NCI-H526 treated with DMSO at 0.1 percent for 48 hours (cell line): ENCODE measurements at regions not wholly inside any gene's neighbourhood (a gene's known extent, or its start where the extent isn't known, plus 50 kb on each side); places are given as distances from the start of the nearest gene placed in this dataset.
"Not testable (repeated sequence)": the region's sequence is repeated elsewhere in the genome, so short reads cannot be mapped to it uniquely, and the experiment has no call there.

ENCODE experiments used
- DNase-seq: peaks from one replicate; lab custom pipeline; 2025; lab: John Stamatoyannopoulos, UW

- DNase-seq, result no peak
Observed at GRCh38 chr17:54353789-54354525, 531.2 kb downstream of the KIF2B start.

GRCh38 chr17:54361073-54361472 is 538.3 kb downstream of the KIF2B start:
- not testable (repeated sequence) for DNase-seq

- no peak for DNase-seq
Observed at GRCh38 chr17:54368906-54369305, 531.7 kb upstream of the TOM1L1 start.

- DNase-seq, result no peak
Observed at GRCh38 chr17:54372069-54372749, 528.4 kb upstream of the TOM1L1 start.

GRCh38 chr17:54373970-54374369 is 526.7 kb upstream of the TOM1L1 start:
- no peak for DNase-seq

- not testable (repeated sequence) for DNase-seq
Observed at GRCh38 chr17:54376409-54376808, 524.2 kb upstream of the TOM1L1 start.

GRCh38 chr17:54381482-54381881 is 519.2 kb upstream of the TOM1L1 start:
- no peak for DNase-seq

- DNase-seq, result no peak
Observed at GRCh38 chr17:54404259-54404658, 496.4 kb upstream of the TOM1L1 start.

- no peak for DNase-seq
Observed at GRCh38 chr17:54405826-54406225, 494.8 kb upstream of the TOM1L1 start.

GRCh38 chr17:54408731-54409130 is 491.9 kb upstream of the TOM1L1 start:
- no peak for DNase-seq

GRCh38 chr17:54418467-54418866 is 482.2 kb upstream of the TOM1L1 start:
- no peak for DNase-seq

- DNase-seq, result no peak
Observed at GRCh38 chr17:54425671-54426070, 475.0 kb upstream of the TOM1L1 start.

GRCh38 chr17:54426296-54426886 is 474.3 kb upstream of the TOM1L1 start:
- no peak for DNase-seq

- no peak for DNase-seq
Observed at GRCh38 chr17:54435966-54436365, 464.7 kb upstream of the TOM1L1 start.

GRCh38 chr17:54439816-54440215 is 460.8 kb upstream of the TOM1L1 start:
- DNase-seq, result no peak

GRCh38 chr17:54451051-54451450 is 449.6 kb upstream of the TOM1L1 start:
- no peak for DNase-seq

GRCh38 chr17:54452666-54453348 is 447.8 kb upstream of the TOM1L1 start:
- DNase-seq, result no peak

GRCh38 chr17:54455251-54455868 is 445.3 kb upstream of the TOM1L1 start:
- DNase-seq, result no peak

GRCh38 chr17:54465443-54465842 is 435.2 kb upstream of the TOM1L1 start:
- DNase-seq, result not testable (repeated sequence)

GRCh38 chr17:54466875-54467274 is 433.8 kb upstream of the TOM1L1 start:
- DNase-seq, result no peak

GRCh38 chr17:54482843-54483242 is 417.8 kb upstream of the TOM1L1 start:
- no peak for DNase-seq

- no peak for DNase-seq
Observed at GRCh38 chr17:54493691-54494090, 407.0 kb upstream of the TOM1L1 start.
